Left cardiac atrium (tissue), 4 donors: ENCODE measurements at regions not wholly inside any gene's neighbourhood (a gene's known extent, or its start where the extent isn't known, plus 50 kb on each side); places are given as distances from the start of the nearest gene placed in this dataset.

Experiments
- ATAC-seq, 2 donors: fragments of 200-7000 bp; cut with Tn5 transposase; one replicate each; pipeline ENCODE4 v1.9.1; 2020; ENCODE audit warnings: mild to moderate bottlenecking in 2 of 2, moderate library complexity in 2 of 2
- DNase-seq: peaks from one replicate; pipeline ENCODE4 v3.0.0-alpha.2; 2020
- intact Hi-C, 2 donors: fragments of 100-400 bp; cut with DNase I; formaldehyde crosslinking; loops; one replicate each; pipeline versions ENCODE4 v1.14.1 to v1.15.1; 2022 to 2023
- donor health status: DM: no; HTN: yes; CAD: no.
- donor health status: DM: no; HTN: yes; CAD: no; lungs with severe emphysema.
- donor health status: DM: yes; HTN: yes; CAD: no.
- donor health status: Dilated cardiomyopathy.

- no peak for ATAC-seq
- intact Hi-C loops: no loop called here
- no peak for DNase-seq
Observed at GRCh38 chr1:70902211-70902610, 145.4 kb downstream of the PTGER3 start.

- ATAC-seq: no peak
- intact Hi-C loops: no loop called here
- DNase-seq: no peak
Observed at GRCh38 chr1:70906800-70907199, 140.8 kb downstream of the PTGER3 start.

GRCh38 chr1:70907563-70908310 is 139.9 kb downstream of the PTGER3 start:
- no peak for ATAC-seq
- no peak for DNase-seq
- intact Hi-C loops: no loop called here

GRCh38 chr1:70909262-70909822 is 138.3 kb downstream of the PTGER3 start:
- DNase-seq (no peak), ATAC-seq (no peak)
- intact Hi-C loops: no loop called here

- DNase-seq (no peak), ATAC-seq (no peak)
- intact Hi-C loops: no loop called here
Observed at GRCh38 chr1:70910013-70910412, 137.6 kb downstream of the PTGER3 start.

- no peak for DNase-seq
- intact Hi-C loops: no loop called here
- no peak for ATAC-seq
Observed at GRCh38 chr1:70911861-70912260, 135.8 kb downstream of the PTGER3 start.

- DNase-seq (no peak), ATAC-seq (no peak)
- intact Hi-C loops: no loop called here
Observed at GRCh38 chr1:70914224-70914623, 133.4 kb downstream of the PTGER3 start.

- intact Hi-C loops: no loop called here
- ATAC-seq (no peak), DNase-seq (no peak)
Observed at GRCh38 chr1:70915258-70916033, 132.2 kb downstream of the PTGER3 start.

GRCh38 chr1:70916034-70916427 is 131.6 kb downstream of the PTGER3 start:
- DNase-seq (no peak), ATAC-seq (no peak)
- intact Hi-C loops: no loop called here

GRCh38 chr1:70919706-70920323 is 127.8 kb downstream of the PTGER3 start:
- DNase-seq (no peak), ATAC-seq (no peak)
- intact Hi-C loops: no loop called here
